H7 (cell line): ENCODE measurements at regions not wholly inside any gene's neighbourhood (a gene's known extent, or its start where the extent isn't known, plus 50 kb on each side); places are given as distances from the start of the nearest gene placed in this dataset.

Source experiments
- DNase-seq: peaks from one replicate; pipeline ENCODE4 v3.0.0; 2012
- H3K27me3 ChIP-seq: 2 replicates; pipeline ENCODE4 v1.6.0; 2011; ENCODE audit warnings: mild to moderate bottlenecking, low read length; ENCODE audit not compliant: control insufficient read depth, insufficient read depth
- H3K36me3 ChIP-seq: replicated peaks from 2 replicates; pipeline ENCODE4 v1.5.1; 2011; ENCODE audit warnings: low read length; ENCODE audit not compliant: control insufficient read depth, insufficient read depth
- H3K4me3 ChIP-seq: 2 replicates; pipeline ENCODE4 v1.5.1; 2011; ENCODE audit warnings: low read depth, mild to moderate bottlenecking, control low read depth, low read length, moderate library complexity; ENCODE audit not compliant: insufficient read depth

DNA sequence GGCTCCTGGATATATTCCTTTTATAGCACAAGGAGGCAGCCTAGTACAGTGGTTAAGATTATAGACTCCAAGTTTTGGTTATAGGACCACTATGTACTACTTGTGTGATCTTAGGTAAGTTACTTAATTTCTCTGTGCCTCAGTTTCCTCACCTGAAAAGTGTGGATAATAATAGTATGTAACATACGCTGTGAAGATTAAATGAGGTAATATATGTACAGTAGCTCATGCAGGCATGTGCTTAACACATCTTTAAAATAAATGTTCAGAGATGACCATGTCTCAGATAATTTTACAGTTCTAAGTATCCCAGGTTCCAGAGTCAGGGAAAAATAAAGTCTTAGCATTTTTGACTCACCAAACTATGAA is 55.7 kb upstream of the TRABD2B start:
- H3K27me3 ChIP-seq, result peaks cover 6% of the 10 kb centered on the region; the same call in 1 of the 2 replicates

DNA sequence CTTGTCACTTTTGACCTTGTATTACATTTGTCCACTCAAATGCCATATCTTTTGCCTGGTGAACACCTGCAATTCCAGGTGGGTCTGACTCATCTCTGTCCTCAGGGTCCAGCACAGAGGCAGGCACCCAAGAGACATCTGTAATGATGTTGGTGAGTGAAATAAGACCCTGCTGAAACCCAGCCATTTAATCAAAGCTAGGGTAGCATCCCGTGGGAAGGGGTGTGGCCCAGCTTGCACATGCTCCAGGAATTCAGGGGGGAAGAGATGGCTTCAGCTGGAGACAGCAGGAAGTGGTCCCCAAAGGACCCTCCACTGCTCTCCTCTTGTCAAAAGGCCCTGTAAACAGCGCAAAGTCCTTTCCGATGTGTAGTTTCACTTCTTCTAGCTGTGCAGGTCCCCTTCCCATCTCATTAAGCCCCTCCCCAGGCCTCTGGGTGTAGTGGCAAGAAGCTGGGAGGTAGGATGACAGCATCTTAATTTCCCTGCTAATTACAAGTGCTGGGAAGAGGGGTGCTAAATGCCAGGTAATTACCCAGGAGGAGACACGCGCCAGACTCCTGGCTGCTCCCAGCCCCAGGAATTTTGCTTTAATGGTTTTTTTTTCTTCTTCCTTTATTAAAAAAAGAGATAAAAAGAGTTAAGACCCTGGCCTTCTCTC is 54.4 kb upstream of the TRABD2B start:
- Histone ChIP-seq H3K4me3 (no peak overlapping the region), H3K27me3 (peaks cover 6% of the 10 kb centered on the region; the same call in 1 of the 2 replicates), H3K36me3 (no peaks in the 10 kb centered on the region)
- no peak for DNase-seq

More for the DNA sequence above, 55.7 kb upstream of the TRABD2B start:
- H3K4me3 ChIP-seq, result no peak overlapping the region
- no peaks in the 10 kb centered on the region for H3K36me3 ChIP-seq
- no peak for DNase-seq

DNA sequence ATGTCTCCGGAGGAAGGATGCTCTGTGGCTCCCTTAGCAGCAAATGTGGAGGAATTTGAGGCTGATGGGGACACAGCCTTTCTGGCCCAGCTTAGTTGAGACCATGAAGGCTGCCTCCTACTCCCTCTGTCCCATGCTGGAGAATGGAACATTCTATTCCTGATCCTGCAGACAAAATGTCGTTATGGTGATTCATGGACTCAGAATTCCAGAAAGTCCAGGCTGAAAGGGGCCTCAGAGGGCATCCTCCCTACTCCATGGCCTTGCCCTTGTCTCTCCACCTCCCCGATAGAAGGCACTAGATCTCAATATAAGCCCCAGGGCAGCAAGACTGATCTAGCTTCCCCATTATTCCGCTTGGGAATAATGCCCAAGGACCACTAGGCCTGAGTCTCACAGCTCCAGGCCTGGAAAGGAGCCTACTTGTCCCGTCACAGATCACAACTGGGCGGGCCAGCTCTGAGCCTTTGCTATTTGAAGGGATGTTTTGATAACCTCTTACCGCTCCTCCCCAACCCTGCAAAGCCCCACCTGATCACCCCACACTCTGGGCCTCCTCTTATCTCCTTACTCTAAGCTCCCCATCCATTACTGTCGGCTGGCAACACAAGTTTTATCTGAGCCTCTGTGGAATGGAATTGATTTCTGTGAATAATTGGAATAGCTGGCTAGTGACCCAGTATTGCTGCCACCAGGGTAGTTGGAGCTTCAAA is 52.8 kb upstream of the TRABD2B start:
- Histone ChIP-seq H3K4me3 (no peak overlapping the region), H3K36me3 (no peaks in the 10 kb centered on the region), H3K27me3 (peaks cover 3% of the 10 kb centered on the region; the same call in 1 of the 2 replicates)
- DNase-seq, result no peak

DNA sequence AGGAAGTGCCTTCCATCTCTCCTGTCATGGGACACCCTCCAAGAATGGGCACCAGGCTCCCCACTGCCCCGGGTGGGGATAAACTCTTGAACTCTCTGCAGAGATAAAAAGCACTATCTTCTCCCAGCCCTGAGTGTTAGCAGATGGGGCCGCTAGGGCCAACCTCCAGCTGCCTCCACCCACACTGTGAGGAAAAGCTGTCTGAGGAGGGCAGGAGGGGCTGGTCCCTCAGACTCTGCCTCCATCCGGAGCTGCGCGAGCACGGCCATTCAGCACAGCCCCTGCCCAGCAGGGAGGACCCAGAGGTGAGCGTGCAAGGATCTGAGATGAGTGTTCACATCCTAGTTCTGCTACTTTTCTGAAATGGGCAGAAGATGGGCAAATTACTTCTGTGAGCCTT is 51.8 kb upstream of the TRABD2B start:
- no peak overlapping the region for H3K4me3 ChIP-seq
- no peak for DNase-seq
- no peaks in the 10 kb centered on the region for H3K36me3 ChIP-seq
- H3K27me3 ChIP-seq, result no peaks in the 10 kb centered on the region; the same call in 1 of the 2 replicates

DNA sequence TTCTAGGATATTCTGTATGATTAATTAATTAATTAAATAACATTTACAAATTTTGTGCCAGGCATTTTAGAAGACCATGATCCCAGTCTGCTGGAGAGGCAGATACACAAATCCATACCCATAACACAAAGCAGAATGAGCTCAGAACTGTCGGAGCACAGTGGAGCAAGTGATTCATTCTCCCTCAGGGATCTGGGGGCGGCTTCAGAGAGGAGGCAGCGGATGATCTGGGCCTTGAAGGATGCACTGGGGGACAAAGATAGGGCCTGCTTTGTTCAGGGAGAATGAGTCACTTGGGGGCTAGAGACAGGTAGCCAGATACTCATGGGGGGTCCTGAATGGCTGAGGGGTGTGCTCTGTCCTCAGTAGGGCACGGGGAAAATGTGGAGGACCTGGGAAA is 50.9 kb upstream of the TRABD2B start:
- Histone ChIP-seq H3K27me3 (no peaks in the 10 kb centered on the region; the same call in 1 of the 2 replicates), H3K36me3 (no peaks in the 10 kb centered on the region), H3K4me3 (no peak overlapping the region)
- no peak for DNase-seq

DNA sequence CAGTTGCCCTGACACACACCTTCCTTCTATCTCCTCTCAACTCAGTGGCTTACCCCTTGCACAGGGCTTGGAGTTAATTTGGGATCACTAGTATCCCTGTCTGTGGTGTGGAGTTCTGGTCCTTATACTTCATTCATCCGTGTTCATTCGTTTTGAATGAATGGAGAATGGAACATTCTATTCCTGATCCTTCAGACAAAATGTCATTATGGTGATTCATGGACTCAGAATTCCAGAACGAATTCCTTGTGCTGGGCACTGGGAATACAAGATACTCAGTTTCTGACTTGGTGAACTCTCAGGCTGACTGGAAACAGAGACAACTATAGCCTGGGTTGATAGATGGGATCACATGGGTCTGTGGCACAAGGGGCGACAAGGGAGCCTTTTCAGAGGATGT is 49.9 kb upstream of the TRABD2B start:
- Histone ChIP-seq H3K36me3 (no peaks in the 10 kb centered on the region), H3K4me3 (no peak overlapping the region), H3K27me3 (peaks cover 1% of the 10 kb centered on the region; the same call in 1 of the 2 replicates)
- no peak for DNase-seq
